HL-60 (cell line): ENCODE measurements at regions not wholly inside any gene's neighbourhood (a gene's known extent, or its start where the extent isn't known, plus 50 kb on each side); places are given as distances from the start of the nearest gene placed in this dataset.

Experiments
- DNase-seq, 2 experiments: peaks; one replicate each; pipeline ENCODE4 v3.0.0-alpha.2; 2010 to 2020; ENCODE audit warnings: low read depth in 1 of 2, low spot score in 1 of 2
- H3K27ac ChIP-seq: fragments of 250-450 bp; sonication (Bioruptor Pico); replicated peaks from 2 replicates; pipeline ENCODE4 v1.5.1; 2020; ENCODE audit warnings: mild to moderate bottlenecking, moderate library complexity
- H3K27me3 ChIP-seq: fragments of 250-450 bp; sonication (Bioruptor Pico); 2 replicates; pipeline ENCODE4 v1.5.1; 2021; ENCODE audit warnings: mild to moderate bottlenecking, moderate library complexity; ENCODE audit not compliant: insufficient read depth, poor library complexity, severe bottlenecking
- H3K4me3 ChIP-seq: replicated peaks from 2 replicates; pipeline ENCODE4 v1.5.1; 2011; ENCODE audit warnings: mild to moderate bottlenecking, control low read depth, low read length; ENCODE audit not compliant: insufficient read depth
- GABPA ChIP-seq: IDR thresholded peaks from 2 replicates; pipeline ENCODE4 v1.6.1; 2012; ENCODE audit warnings: low read depth
- POLR2AphosphoS5 ChIP-seq: IDR thresholded peaks from 2 replicates; pipeline ENCODE4 v1.6.1; 2012; ENCODE audit warnings: low read depth
- REST ChIP-seq: IDR thresholded peaks from 2 replicates; pipeline ENCODE4 v1.6.1; 2012; ENCODE audit warnings: low read depth; ENCODE audit not compliant: insufficient replicate concordance
- SPI1 ChIP-seq: IDR thresholded peaks from 2 replicates; pipeline ENCODE4 v1.6.1; 2012; ENCODE audit warnings: low read depth, mild to moderate bottlenecking, borderline replicate concordance
- TF ChIP-seq, protein P1 (sequence below): IDR thresholded peaks from one replicate; pipeline ENCODE4 v1.5.1; 2011; ENCODE audit warnings: low read length, control low read depth, inconsistent platforms; ENCODE audit not compliant: insufficient read depth

DNA sequence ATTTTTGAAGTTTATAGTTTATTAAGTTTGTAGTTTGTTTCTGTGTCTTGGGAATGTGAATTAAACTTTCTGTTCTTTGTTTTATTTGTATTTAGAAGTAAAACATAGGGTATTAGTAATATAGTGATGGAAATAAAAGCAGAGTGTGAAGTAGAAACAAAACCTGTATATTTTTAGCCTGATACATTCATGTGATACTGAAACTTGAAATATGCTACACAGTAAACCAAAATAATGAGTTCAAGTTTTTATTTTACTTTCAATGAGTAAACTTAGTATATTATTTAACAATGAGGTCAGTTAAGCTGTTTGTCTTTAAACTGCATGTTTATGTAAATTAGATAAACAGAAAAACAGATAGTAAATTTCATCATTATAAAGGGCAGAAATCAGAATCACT is 1592.6 kb downstream of the GRIK2 start:
- Histone ChIP-seq H3K27ac (no peak overlapping the region), H3K27me3 (no peaks in the 10 kb centered on the region), H3K4me3 (no peak overlapping the region)
- no peak for TF ChIP-seq POLR2AphosphoS5
- TF ChIP-seq SPI1 = no peak
- TF ChIP-seq REST = no peak
- no peak for TF ChIP-seq GABPA
- TF ChIP-seq, protein P1, sequence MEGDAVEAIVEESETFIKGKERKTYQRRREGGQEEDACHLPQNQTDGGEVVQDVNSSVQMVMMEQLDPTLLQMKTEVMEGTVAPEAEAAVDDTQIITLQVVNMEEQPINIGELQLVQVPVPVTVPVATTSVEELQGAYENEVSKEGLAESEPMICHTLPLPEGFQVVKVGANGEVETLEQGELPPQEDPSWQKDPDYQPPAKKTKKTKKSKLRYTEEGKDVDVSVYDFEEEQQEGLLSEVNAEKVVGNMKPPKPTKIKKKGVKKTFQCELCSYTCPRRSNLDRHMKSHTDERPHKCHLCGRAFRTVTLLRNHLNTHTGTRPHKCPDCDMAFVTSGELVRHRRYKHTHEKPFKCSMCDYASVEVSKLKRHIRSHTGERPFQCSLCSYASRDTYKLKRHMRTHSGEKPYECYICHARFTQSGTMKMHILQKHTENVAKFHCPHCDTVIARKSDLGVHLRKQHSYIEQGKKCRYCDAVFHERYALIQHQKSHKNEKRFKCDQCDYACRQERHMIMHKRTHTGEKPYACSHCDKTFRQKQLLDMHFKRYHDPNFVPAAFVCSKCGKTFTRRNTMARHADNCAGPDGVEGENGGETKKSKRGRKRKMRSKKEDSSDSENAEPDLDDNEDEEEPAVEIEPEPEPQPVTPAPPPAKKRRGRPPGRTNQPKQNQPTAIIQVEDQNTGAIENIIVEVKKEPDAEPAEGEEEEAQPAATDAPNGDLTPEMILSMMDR = no peak
- no peak for DNase-seq

- TF ChIP-seq, protein P1 = no peak
- TF ChIP-seq REST (no peak), GABPA (no peak)
- Histone ChIP-seq H3K27ac (no peak overlapping the region), H3K27me3 (no peaks in the 10 kb centered on the region), H3K4me3 (no peak overlapping the region)
- DNase-seq = no peak
Observed at GRCh38 chr6:102984357-102984756, 1590.8 kb downstream of the GRIK2 start.

DNA sequence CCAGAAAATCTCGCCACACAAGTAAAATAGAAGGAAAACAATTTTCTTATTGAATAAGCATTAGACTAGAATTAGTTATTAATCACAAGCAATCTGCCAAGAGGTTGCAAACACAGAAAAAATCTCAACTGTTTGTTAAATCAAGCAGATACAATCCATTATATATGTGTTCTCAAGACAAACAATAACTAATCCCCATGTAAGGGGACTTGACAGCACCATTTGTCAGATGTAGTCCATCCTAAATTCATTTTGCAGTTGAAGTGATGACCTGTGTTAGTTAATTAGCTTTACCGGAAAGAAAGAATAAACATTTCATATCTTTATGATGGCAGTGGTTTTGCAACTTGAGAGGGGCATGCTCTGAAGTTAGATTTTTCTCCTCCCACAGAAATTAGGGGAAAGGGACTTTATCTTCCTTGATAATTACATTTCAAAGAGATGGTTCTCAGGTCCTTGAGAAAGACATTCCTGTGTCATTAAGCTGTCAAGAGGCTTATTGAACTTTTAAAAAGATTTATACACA is 1588.0 kb downstream of the GRIK2 start:
- no peaks in the 10 kb centered on the region for H3K27me3 ChIP-seq
- H3K27ac ChIP-seq = no peak overlapping the region
- no peak for DNase-seq
- no peak overlapping the region for H3K4me3 ChIP-seq
- TF ChIP-seq GABPA (no peak), SPI1 (no peak), REST (no peak), POLR2AphosphoS5 (no peak)
- TF ChIP-seq, protein P1 = no peak
